ENCODE measurements at regions not wholly inside any gene's neighbourhood (a gene's known extent, or its start where the extent isn't known, plus 50 kb on each side); places are given as distances from the start of the nearest gene placed in this dataset.
"Not testable (repeated sequence)": the region's sequence is repeated elsewhere in the genome, so short reads cannot be mapped to it uniquely, and the experiment has no call there.

- DNase-seq, result not testable (repeated sequence)
Observed at GRCh38 chr20:26373066-26373465, 676.4 kb upstream of the ZNF337 start.

- no peak for DNase-seq
Observed at GRCh38 chr20:26354511-26354910, 657.9 kb upstream of the ZNF337 start.

- no peak for DNase-seq
Observed at GRCh38 chr20:26347396-26347795, 650.7 kb upstream of the ZNF337 start.

GRCh38 chr20:26340460-26341065 is 643.9 kb upstream of the ZNF337 start:
- not testable (repeated sequence) for DNase-seq

DNA sequence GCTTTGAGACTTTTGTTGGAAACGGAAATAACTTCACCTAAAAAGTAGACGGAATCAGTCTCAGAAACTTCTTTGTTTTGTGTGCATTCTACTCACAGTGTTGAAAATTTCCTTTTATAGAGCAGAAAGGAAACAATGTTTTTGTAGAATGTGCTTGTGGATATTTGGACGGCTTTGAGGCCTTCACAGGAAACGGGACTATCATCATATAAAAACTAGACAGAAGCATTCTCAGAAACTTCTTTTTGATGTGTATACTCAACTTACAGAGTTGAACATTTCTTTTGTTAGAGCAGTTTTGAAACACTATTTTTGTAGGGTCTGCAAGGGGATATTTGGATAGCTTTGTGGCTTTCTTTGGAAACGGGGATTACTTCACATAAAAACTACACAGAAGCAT is 627.5 kb upstream of the ZNF337 start:
- no peak for DNase-seq

DNA sequence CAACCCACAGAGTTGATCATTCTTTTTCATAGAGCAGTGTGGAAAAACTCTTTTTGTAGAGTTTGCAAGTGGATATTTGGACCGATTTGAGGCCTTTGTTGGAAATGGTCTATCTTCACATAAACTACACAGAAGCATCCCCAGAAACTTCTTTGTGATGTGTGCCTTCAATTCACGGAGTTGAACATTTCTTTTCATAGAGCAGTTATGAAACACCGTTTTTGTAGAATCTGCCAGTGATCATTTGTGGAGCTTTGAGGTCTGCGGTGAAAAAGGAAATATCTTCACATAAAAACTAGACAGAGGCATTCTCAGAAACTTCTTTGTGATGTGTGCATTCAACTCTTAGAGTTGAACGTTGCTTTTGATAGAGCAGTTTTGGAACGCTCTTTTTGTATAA is 618.4 kb upstream of the ZNF337 start:
- no peak for DNase-seq

GRCh38 chr20:26309720-26310119 is 613.1 kb upstream of the ZNF337 start:
- DNase-seq, result not testable (repeated sequence)

GRCh38 chr20:26308961-26309360 is 612.3 kb upstream of the ZNF337 start:
- DNase-seq, result no peak

- no peak for DNase-seq
Observed at GRCh38 chr20:26295006-26295405, 598.4 kb upstream of the ZNF337 start.

GRCh38 chr20:26288379-26289061 is 591.9 kb upstream of the ZNF337 start:
- DNase-seq, result not testable (repeated sequence)

DNA sequence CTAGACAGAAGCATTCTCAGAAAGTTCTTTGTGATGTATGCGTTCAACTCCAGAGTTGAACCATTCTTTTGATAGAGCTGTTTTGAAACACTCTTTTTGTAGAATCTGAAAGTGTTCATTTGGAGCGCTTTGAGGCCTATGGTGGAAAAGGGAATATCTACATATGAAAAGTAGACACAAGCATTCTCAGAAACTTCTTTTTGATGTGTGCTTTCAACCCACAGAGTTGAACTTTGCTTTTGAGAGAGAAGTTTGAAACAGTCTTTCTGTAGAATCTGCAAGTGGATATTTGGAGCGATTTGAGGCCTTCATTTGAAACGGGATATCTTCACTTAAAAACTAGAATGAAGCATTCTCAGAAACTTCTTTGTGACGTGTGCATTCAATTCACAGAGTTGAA is 582.6 kb upstream of the ZNF337 start:
- no peak for DNase-seq

DNA sequence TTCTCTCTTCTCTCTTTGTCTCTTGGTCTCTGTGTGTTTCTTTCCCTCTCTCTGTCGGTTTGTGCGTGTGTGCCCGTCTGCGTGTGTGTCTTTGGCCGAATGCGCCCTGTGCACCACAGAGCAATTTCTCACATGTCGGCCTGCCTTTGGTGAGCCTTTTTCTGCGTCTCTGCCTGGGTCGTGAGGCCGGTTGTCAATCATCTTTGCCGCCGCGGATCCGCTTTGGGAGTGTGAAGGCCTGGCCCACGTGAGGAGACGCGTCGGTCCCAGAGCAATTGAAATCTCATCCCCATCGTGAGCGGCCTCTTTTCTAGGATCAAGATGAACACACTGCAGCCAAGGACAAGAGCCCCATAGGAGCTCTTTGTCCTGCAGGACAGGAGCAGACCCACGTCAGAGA is 580.7 kb upstream of the ZNF337 start:
- no peak for DNase-seq

GRCh38 chr20:26276554-26277210 is 580.0 kb upstream of the ZNF337 start:
- DNase-seq, result no peak

GRCh38 chr20:26268762-26269161 is 572.1 kb upstream of the ZNF337 start:
- not testable (repeated sequence) for DNase-seq

GRCh38 chr20:26260925-26261324 is 564.3 kb upstream of the ZNF337 start:
- DNase-seq, result not testable (repeated sequence)

- not testable (repeated sequence) for DNase-seq
Observed at GRCh38 chr20:26252311-26252975, 555.8 kb upstream of the ZNF337 start.

DNA sequence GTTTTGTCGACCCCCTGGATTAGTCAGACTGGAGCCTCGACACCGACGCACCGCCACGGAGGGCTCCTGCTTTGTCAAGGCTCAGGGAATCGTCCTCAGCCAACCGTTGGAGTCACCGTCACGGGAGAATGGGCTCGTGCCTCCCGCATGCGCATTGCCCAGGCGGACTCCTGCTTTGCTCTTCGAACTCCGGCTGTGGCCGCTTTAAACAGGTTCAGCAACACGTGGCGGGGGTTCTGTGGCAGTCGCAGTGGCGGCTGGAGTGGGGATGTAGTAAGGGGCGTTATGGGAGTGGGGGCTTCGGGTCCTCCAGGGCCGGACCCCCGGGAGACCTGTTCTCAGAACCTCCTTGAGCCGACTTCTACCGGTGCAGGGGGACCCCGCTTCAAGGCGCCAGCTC is 554.7 kb upstream of the ZNF337 start:
- DNase-seq, result not testable (repeated sequence)

DNA sequence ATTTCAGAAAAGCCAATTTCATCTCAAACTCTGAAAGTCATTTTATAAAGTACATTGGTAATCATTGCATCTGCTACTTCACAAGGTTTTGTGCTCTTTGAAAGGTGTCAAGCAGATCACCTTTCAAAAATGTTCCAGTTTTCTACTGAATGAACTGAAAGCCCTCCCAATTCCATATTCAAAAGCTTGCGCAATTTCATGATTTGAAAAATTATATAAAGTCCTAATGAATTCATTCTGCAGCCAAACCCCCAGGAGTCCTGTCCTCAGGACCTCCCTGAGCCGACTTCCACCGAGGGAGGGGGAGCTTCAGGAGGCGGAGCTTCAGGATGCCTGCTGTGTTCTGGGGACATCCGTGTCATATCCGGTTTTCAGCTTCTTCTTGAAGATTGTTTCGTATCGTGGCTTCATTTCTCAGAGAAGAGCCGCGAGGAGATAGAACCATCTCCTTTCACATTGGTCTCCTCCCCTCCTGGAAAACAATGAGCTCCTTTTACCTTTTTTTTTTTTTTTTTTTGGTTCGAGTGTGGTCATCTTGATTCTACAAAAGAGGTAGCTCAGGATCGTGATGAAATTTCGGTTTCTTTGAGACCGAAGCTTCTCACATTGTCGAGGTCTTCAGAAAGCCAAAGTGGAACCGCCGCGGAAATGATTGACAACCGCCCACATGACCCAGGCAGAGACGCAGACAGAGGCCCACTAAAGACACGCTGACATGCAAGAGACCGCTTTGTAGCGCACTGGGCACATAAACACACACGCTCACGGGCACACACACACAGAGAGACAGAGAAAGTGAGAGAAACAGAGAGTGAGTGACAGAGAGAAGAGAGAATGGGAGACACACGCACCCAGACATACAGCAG is 553.8 kb upstream of the ZNF337 start:
- not testable (repeated sequence) for DNase-seq

DNA sequence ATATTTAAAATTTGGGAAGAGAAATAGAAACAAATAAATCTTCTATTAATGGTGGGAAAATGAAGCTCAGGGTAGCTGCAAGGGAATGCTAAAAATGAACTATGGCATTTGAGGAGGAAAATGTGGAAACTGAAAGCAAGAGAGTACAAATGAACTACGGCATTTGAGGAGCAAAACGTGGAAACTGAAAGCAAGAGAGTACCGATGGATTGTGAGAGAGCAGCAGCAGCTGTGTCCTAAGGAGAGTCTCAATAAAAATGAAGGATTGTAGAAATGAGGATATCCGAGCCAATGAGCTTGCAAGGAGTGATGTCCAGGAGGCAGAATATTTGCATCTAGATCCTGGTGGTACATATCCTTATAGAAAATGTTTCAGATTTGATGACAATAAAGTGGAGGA is 547.1 kb upstream of the ZNF337 start:
- no peak for DNase-seq

- DNase-seq, result not testable (repeated sequence)
Observed at GRCh38 chr20:26220609-26221008, 524.0 kb upstream of the ZNF337 start.

DNA sequence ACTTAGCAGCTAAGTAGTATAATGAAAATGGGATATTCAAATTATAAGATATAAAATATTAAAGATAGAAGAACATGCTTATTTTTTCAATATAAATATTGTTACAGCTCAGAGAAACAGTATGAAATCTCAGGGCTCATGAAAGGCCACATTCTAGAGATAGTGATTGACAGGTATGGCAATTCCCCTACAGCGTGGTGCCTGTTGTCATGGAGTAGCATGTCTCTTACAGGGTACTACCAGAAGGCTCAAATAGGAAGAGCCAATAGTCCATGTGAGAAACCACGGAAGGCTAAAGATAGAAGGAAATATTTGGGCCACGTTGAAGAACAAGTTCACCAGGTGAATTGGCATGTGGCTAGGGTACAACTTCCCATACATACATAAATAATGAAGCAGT is 522.9 kb upstream of the ZNF337 start:
- DNase-seq, result not testable (repeated sequence)

GRCh38 chr20:26218301-26218700 is 521.6 kb upstream of the ZNF337 start:
- DNase-seq, result no peak

GRCh38 chr20:26216025-26216424 is 519.4 kb upstream of the ZNF337 start:
- no peak for DNase-seq
